Activated CD8-positive, alpha-beta memory T cell treated with anti-CD3 and anti-CD28 coated beads for 48 hours (primary cell): ENCODE measurements at regions not wholly inside any gene's neighbourhood (a gene's known extent, or its start where the extent isn't known, plus 50 kb on each side); places are given as distances from the start of the nearest gene placed in this dataset.
"Not testable (repeated sequence)": the region's sequence is repeated elsewhere in the genome, so short reads cannot be mapped to it uniquely, and the experiment has no call there.

Experiments used
- DNase-seq, 3 experiments: peaks; one replicate each; pipeline ENCODE4 v3.0.0-alpha.2; 2020; ENCODE audit warnings: low read depth in 2 of 3, low spot score in 2 of 3

GRCh38 chr7:140283472-140283871 is 106.7 kb upstream of the KDM7A start:
- DNase-seq: no peak

- DNase-seq: no peak
Observed at GRCh38 chr7:140281960-140282359, 105.2 kb upstream of the KDM7A start.

- no peak for DNase-seq
Observed at GRCh38 chr7:140281255-140281654, 104.5 kb upstream of the KDM7A start.

- DNase-seq: no peak
Observed at GRCh38 chr7:140276001-140276400, 99.2 kb upstream of the KDM7A start.

GRCh38 chr7:140275069-140275965 is 98.5 kb upstream of the KDM7A start:
- no peak for DNase-seq

GRCh38 chr7:140273417-140273816 is 96.6 kb upstream of the KDM7A start:
- no peak for DNase-seq

- DNase-seq: not testable (repeated sequence)
Observed at GRCh38 chr7:140271643-140271968, 94.8 kb upstream of the KDM7A start.

GRCh38 chr7:140269004-140269638 is 92.3 kb upstream of the KDM7A start:
- no peak for DNase-seq

- DNase-seq: no peak
Observed at GRCh38 chr7:140267381-140268226, 90.8 kb upstream of the KDM7A start.

- DNase-seq: no peak
Observed at GRCh38 chr7:140263277-140263676, 86.5 kb upstream of the KDM7A start.

GRCh38 chr7:140262242-140262903 is 85.6 kb upstream of the KDM7A start:
- no peak for DNase-seq

GRCh38 chr7:140261522-140261921 is 84.7 kb upstream of the KDM7A start:
- no peak for DNase-seq

- DNase-seq: no peak
Observed at GRCh38 chr7:140261105-140261486, 84.3 kb upstream of the KDM7A start.

GRCh38 chr7:140260352-140261104 is 83.7 kb upstream of the KDM7A start:
- DNase-seq: no peak

GRCh38 chr7:140257278-140257677 is 80.5 kb upstream of the KDM7A start:
- not testable (repeated sequence) for DNase-seq

GRCh38 chr7:140254976-140255375 is 78.2 kb upstream of the KDM7A start:
- DNase-seq: not testable (repeated sequence)

GRCh38 chr7:140249036-140249806 is 72.4 kb upstream of the KDM7A start:
- DNase-seq: no peak

GRCh38 chr7:140247559-140247958 is 70.8 kb upstream of the KDM7A start:
- no peak for DNase-seq

- DNase-seq: no peak
Observed at GRCh38 chr7:140245611-140246105, 68.9 kb upstream of the KDM7A start.
